ENCODE measurements at regions not wholly inside any gene's neighbourhood (a gene's known extent, or its start where the extent isn't known, plus 50 kb on each side); places are given as distances from the start of the nearest gene placed in this dataset.

- TF ChIP-seq CTCF (IDR thresholded peaks at IDR 0.05; ENCODE audit: low read depth, low read length, missing input control) (no peak), REST (IDR thresholded peaks at IDR 0.05) (no peak), ATF3 (IDR thresholded peaks at IDR 0.05) (no peak), HNF4A (conservative IDR thresholded peaks at IDR 0.05) (no peak), MAX (IDR thresholded peaks at IDR 0.05) (no peak), RXRA (IDR thresholded peaks at IDR 0.05) (no peak), YY1 (IDR thresholded peaks at IDR 0.05) (no peak), ZBTB33 (IDR thresholded peaks at IDR 0.05) (no peak), SP1 (IDR thresholded peaks at IDR 0.05) (no peak), FOXA1 (IDR thresholded peaks at IDR 0.05) (no peak), TAF1 (conservative IDR thresholded peaks at IDR 0.05) (no peak), GABPA (IDR thresholded peaks at IDR 0.05 in 1 of 2, conservative IDR thresholded peaks at IDR 0.05 in 1 of 2) (no peak)
Measured at GRCh38 chr10:118234683-118235082, 107.4 kb downstream of the FAM204A start.

All from liver (tissue), 3 donors.